Keratinocyte (primary cell): ENCODE measurements at regions not wholly inside any gene's neighbourhood (a gene's known extent, or its start where the extent isn't known, plus 50 kb on each side); places are given as distances from the start of the nearest gene placed in this dataset.

ENCODE experiments used
- DNase-seq: peaks from one replicate; pipeline ENCODE4 v3.0.0-alpha.2; 2011; ENCODE audit warnings: low read depth, missing footprints, low spot score
- FAIRE-seq: peaks from 2 replicates; lab custom pipeline; 2011; peaks lifted over from hg19 to GRCh38; lab: Jason Lieb, UNC
- H2AFZ ChIP-seq: 2 replicates; pipeline ENCODE4 v1.6.0; 2012; ENCODE audit warnings: low read length, control low read depth, inconsistent platforms; ENCODE audit not compliant: control insufficient read depth
- H3K27ac ChIP-seq: 2 replicates; pipeline ENCODE4 v1.5.1; 2011; ENCODE audit warnings: low read length; ENCODE audit not compliant: control insufficient read depth, insufficient read depth
- H3K27me3 ChIP-seq: 3 replicates; pipeline ENCODE4 v1.6.0; 2011; ENCODE audit warnings: low read length; ENCODE audit not compliant: control insufficient read depth, insufficient read depth; ENCODE audit errors: extremely low read depth
- H3K36me3 ChIP-seq, 2 experiments: 2 replicates in 1 of 2; 3 replicates in 1 of 2; pipeline ENCODE4 v1.5.1; 2011; ENCODE audit warnings: low read length in 2 of 2, mild to moderate bottlenecking in 1 of 2; ENCODE audit not compliant: control insufficient read depth in 2 of 2, insufficient read depth in 2 of 2; ENCODE audit errors: extremely low read depth in 1 of 2
- H3K4me1 ChIP-seq: 3 replicates; pipeline ENCODE4 v1.5.1; 2011; ENCODE audit warnings: low read length; ENCODE audit not compliant: control insufficient read depth, insufficient read depth; ENCODE audit errors: extremely low read depth
- H3K4me2 ChIP-seq: 3 replicates; pipeline ENCODE4 v1.6.0; 2011; ENCODE audit warnings: low read depth, low read length; ENCODE audit not compliant: control insufficient read depth, insufficient read depth; ENCODE audit errors: extremely low read depth
- H3K4me3 ChIP-seq, 3 experiments: fragments of 200-600 bp in 1 of 3; sonication (generic) in 1 of 3; 2 replicates in 2 of 3; 3 replicates in 1 of 3; pipeline ENCODE4 v1.5.1; 2011 to 2016; ENCODE audit warnings: low read length in 3 of 3, mild to moderate bottlenecking in 3 of 3, control low read depth in 2 of 3, inconsistent platforms in 1 of 3, low read depth in 1 of 3, mixed read lengths in 1 of 3, mixed run types in 1 of 3, moderate library complexity in 1 of 3; ENCODE audit not compliant: control insufficient read depth in 2 of 3, insufficient read depth in 2 of 3; ENCODE audit errors: extremely low read depth in 1 of 3
- H3K79me2 ChIP-seq: 2 replicates; pipeline ENCODE4 v1.6.0; 2012; ENCODE audit warnings: low read length; ENCODE audit not compliant: control insufficient read depth, insufficient read depth
- H3K9ac ChIP-seq: 3 replicates; pipeline ENCODE4 v1.6.0; 2011; ENCODE audit warnings: low read length; ENCODE audit not compliant: control insufficient read depth, insufficient read depth; ENCODE audit errors: extremely low read depth
- H3K9me1 ChIP-seq: 3 replicates; pipeline ENCODE4 v1.6.0; 2011; ENCODE audit warnings: low read length; ENCODE audit not compliant: control insufficient read depth, insufficient read depth; ENCODE audit errors: extremely low read depth
- H3K9me3 ChIP-seq: 2 replicates; pipeline ENCODE4 v1.5.1; 2012; ENCODE audit warnings: low read depth, low read length; ENCODE audit not compliant: control insufficient read depth
- H4K20me1 ChIP-seq: 3 replicates; pipeline ENCODE4 v1.6.0; 2011; ENCODE audit warnings: low read length; ENCODE audit not compliant: control insufficient read depth, insufficient read depth; ENCODE audit errors: extremely low read depth
- CTCF ChIP-seq, 3 experiments: IDR thresholded peaks in 1 of 3; conservative IDR thresholded peaks in 1 of 3; optimal IDR thresholded peaks in 1 of 3; 2 replicates in 2 of 3; 3 replicates in 1 of 3; pipeline versions ENCODE3 to v1.5.1; 2011; ENCODE audit warnings: low read length in 3 of 3, mild to moderate bottlenecking in 3 of 3, moderate library complexity in 2 of 3, control low read depth in 1 of 3, inconsistent platforms in 1 of 3; ENCODE audit not compliant: insufficient read depth in 2 of 3; ENCODE audit errors: extremely low read depth in 1 of 3
- EZH2 ChIP-seq: IDR thresholded peaks from one replicate; pipeline ENCODE4 v1.6.1; 2012; ENCODE audit warnings: inconsistent platforms, mild to moderate bottlenecking, low read length, moderate library complexity
- dilution Hi-C: fragments of 300-500 bp; cut with MboI; formaldehyde crosslinking; loops from one replicate; pipeline ENCODE4 v1.7.0; 2020; ENCODE audit warnings: low sequenced_read_pairs; ENCODE audit not compliant: extremely low pct_ligation_motif_present

- FAIRE-seq: no peak
- dilution Hi-C loops: no loop called here
- no peaks in the 10 kb centered on the region for H3K79me2 ChIP-seq
Measured at GRCh38 chr2:126385983-126386382, 270.0 kb upstream of the GYPC start.

GRCh38 chr2:126389446-126389845 is 266.5 kb upstream of the GYPC start:
- no peak overlapping the region for H3K4me2 ChIP-seq
- dilution Hi-C loops: no loop called here
- H2AFZ ChIP-seq: no peak overlapping the region
- no peaks in the 10 kb centered on the region for H3K36me3 ChIP-seq
- H3K4me3 ChIP-seq: no peak overlapping the region
- H3K9me1 ChIP-seq: no peaks in the 10 kb centered on the region
- peaks cover 3% of the 10 kb centered on the region for H3K9me3 ChIP-seq
- TF ChIP-seq EZH2 (no peak), CTCF (optimal IDR thresholded peaks at IDR 0.05 in 1 of 3, IDR thresholded peaks at IDR 0.05 in 1 of 3, conservative IDR thresholded peaks at IDR 0.05 in 1 of 3; ENCODE audit: extremely low read depth in 1 of 3, insufficient read depth in 2 of 3, low read length in 3 of 3) (no peak)
- DNase-seq (no peak), FAIRE-seq (no peak)
- no peaks in the 10 kb centered on the region for H3K27me3 ChIP-seq
- no peaks in the 10 kb centered on the region for H3K79me2 ChIP-seq
- H3K4me1 ChIP-seq: no peaks in the 10 kb centered on the region
- H4K20me1 ChIP-seq: no peaks in the 10 kb centered on the region
- H3K9ac ChIP-seq: no peak overlapping the region
- H3K27ac ChIP-seq: no peak overlapping the region

More at GRCh38 chr2:126385983-126386382, 270.0 kb upstream of the GYPC start:
- H3K9me1 ChIP-seq: no peaks in the 10 kb centered on the region
- no peak overlapping the region for H2AFZ ChIP-seq
- no peak overlapping the region for H3K9ac ChIP-seq
- DNase-seq: no peak
- H4K20me1 ChIP-seq: no peaks in the 10 kb centered on the region
- no peak overlapping the region for H3K27ac ChIP-seq
- no peaks in the 10 kb centered on the region for H3K36me3 ChIP-seq
- no peak overlapping the region for H3K4me2 ChIP-seq
- H3K4me3 ChIP-seq: no peak overlapping the region
- TF ChIP-seq EZH2 (no peak), CTCF (optimal IDR thresholded peaks at IDR 0.05 in 1 of 3, IDR thresholded peaks at IDR 0.05 in 1 of 3, conservative IDR thresholded peaks at IDR 0.05 in 1 of 3; ENCODE audit: extremely low read depth in 1 of 3, insufficient read depth in 2 of 3, low read length in 3 of 3) (no peak)
- H3K9me3 ChIP-seq: peaks cover 3% of the 10 kb centered on the region
- H3K4me1 ChIP-seq: no peaks in the 10 kb centered on the region
- no peaks in the 10 kb centered on the region for H3K27me3 ChIP-seq
